ENCODE measurements at regions not wholly inside any gene's neighbourhood (a gene's known extent, or its start where the extent isn't known, plus 50 kb on each side); places are given as distances from the start of the nearest gene placed in this dataset.

GRCh38 chr4:14241574-14241973 lies 614.0 kb upstream of the BOD1L1 start:
- no peaks in the 10 kb centered on the region for H3K27me3 ChIP-seq
- H3K4me3 ChIP-seq, result no peak overlapping the region
- H3K27ac ChIP-seq, result no peak overlapping the region
- H3K9me3 ChIP-seq (replicated peaks in 1 of 11), result peaks cover 0 to 4% (median 0%) of the 10 kb centered on the region in 11 experiments; a peak in 2 of 22 replicates
- TF ChIP-seq Cebpa-rat (IDR thresholded peaks at IDR 0.05), result peak in 5 of 11 experiments; percentile 14 to 75 (median 37); a peak in 5 of 22 replicates
- H3K4me1 ChIP-seq, result no peaks in the 10 kb centered on the region
- no peak overlapping the region for H3K4me2 ChIP-seq
- no peak overlapping the region for H3K9ac ChIP-seq
- H4K20me1 ChIP-seq, result no peaks in the 10 kb centered on the region
- no peaks in the 10 kb centered on the region for H3K36me3 ChIP-seq

GRCh38 chr4:14247767-14248166 lies 620.2 kb upstream of the BOD1L1 start:
- no peaks in the 10 kb centered on the region for H3K4me1 ChIP-seq
- no peaks in the 10 kb centered on the region for H3K36me3 ChIP-seq
- no peaks in the 10 kb centered on the region for H3K27me3 ChIP-seq
- no peaks in the 10 kb centered on the region for H4K20me1 ChIP-seq
- no peak for TF ChIP-seq Cebpa-rat (IDR thresholded peaks at IDR 0.05)
- no peak overlapping the region for H3K27ac ChIP-seq
- no peak overlapping the region for H3K4me2 ChIP-seq
- H3K4me3 ChIP-seq, result no peak overlapping the region
- peaks cover 0 to 5% (median 0%) of the 10 kb centered on the region in 11 experiments; a peak in 4 of 22 replicates for H3K9me3 ChIP-seq (replicated peaks in 1 of 11)
- no peak overlapping the region for H3K9ac ChIP-seq

- TF ChIP-seq Cebpa-rat (IDR thresholded peaks at IDR 0.05), result no peak
Observed at GRCh38 chr4:14249226-14249625, 621.7 kb upstream of the BOD1L1 start.

GRCh38 chr4:14254252-14254651 lies 626.7 kb upstream of the BOD1L1 start:
- Histone ChIP-seq H3K4me3 (no peak overlapping the region), H3K9me3 (replicated peaks in 1 of 11) (peaks cover 0 to 7% (median 0%) of the 10 kb centered on the region in 11 experiments; a peak in 4 of 22 replicates), H3K27me3 (no peaks in the 10 kb centered on the region), H3K27ac (no peak overlapping the region), H3K9ac (no peak overlapping the region), H3K4me2 (no peak overlapping the region; a peak in 1 of 22 replicates), H4K20me1 (no peaks in the 10 kb centered on the region), H3K36me3 (no peaks in the 10 kb centered on the region), H3K4me1 (peaks cover 0 to 10% (median 4%) of the 10 kb centered on the region in 10 experiments; a peak in 5 of 20 replicates)
- TF ChIP-seq Cebpa-rat (IDR thresholded peaks at IDR 0.05), result no peak

More at GRCh38 chr4:14249226-14249625, 621.7 kb upstream of the BOD1L1 start:
- no peaks in the 10 kb centered on the region for H3K27me3 ChIP-seq
- H3K9me3 ChIP-seq (replicated peaks in 1 of 11), result peaks cover 0 to 7% (median 0%) of the 10 kb centered on the region in 11 experiments; a peak in 4 of 22 replicates
- H3K4me2 ChIP-seq, result no peak overlapping the region
- H4K20me1 ChIP-seq, result no peaks in the 10 kb centered on the region
- 0 out of 20 replicates have a peak, but pooled peaks cover 0 to under 1% (median 0%) of the 10 kb centered on the region in 10 experiments for H3K4me1 ChIP-seq
- no peak overlapping the region for H3K27ac ChIP-seq
- no peak overlapping the region for H3K9ac ChIP-seq
- H3K4me3 ChIP-seq, result no peak overlapping the region
- no peaks in the 10 kb centered on the region for H3K36me3 ChIP-seq

GRCh38 chr4:14254926-14255325 lies 627.4 kb upstream of the BOD1L1 start:
- Histone ChIP-seq H3K27me3 (no peaks in the 10 kb centered on the region), H3K9me3 (replicated peaks in 1 of 11) (peaks cover 0 to 7% (median 0%) of the 10 kb centered on the region in 11 experiments; a peak in 4 of 22 replicates), H3K4me3 (no peak overlapping the region), H3K4me1 (peaks cover 0 to 10% (median 4%) of the 10 kb centered on the region in 10 experiments; a peak in 5 of 20 replicates), H3K27ac (no peak overlapping the region), H3K9ac (no peak overlapping the region), H3K36me3 (no peaks in the 10 kb centered on the region), H3K4me2 (peak overlapping the region in 6 of 11 experiments; percentile 10 to 33 (median 16); a peak in 6 of 22 replicates), H4K20me1 (no peaks in the 10 kb centered on the region)
- TF ChIP-seq Cebpa-rat (IDR thresholded peaks at IDR 0.05), result no peak

- no peak for TF ChIP-seq Cebpa-rat (IDR thresholded peaks at IDR 0.05)
- Histone ChIP-seq H4K20me1 (no peaks in the 10 kb centered on the region), H3K36me3 (no peaks in the 10 kb centered on the region), H3K4me1 (peaks cover 0 to 10% (median 4%) of the 10 kb centered on the region in 10 experiments; a peak in 5 of 20 replicates), H3K4me2 (no peak overlapping the region), H3K9ac (no peak overlapping the region), H3K27me3 (no peaks in the 10 kb centered on the region), H3K27ac (no peak overlapping the region), H3K9me3 (replicated peaks in 1 of 11) (peaks cover 0 to 3% (median 0%) of the 10 kb centered on the region in 11 experiments; a peak in 4 of 22 replicates), H3K4me3 (no peak overlapping the region)
Observed at GRCh38 chr4:14257903-14258302, 630.4 kb upstream of the BOD1L1 start.

- Histone ChIP-seq H4K20me1 (no peaks in the 10 kb centered on the region), H3K27ac (no peak overlapping the region), H3K36me3 (no peaks in the 10 kb centered on the region), H3K9ac (no peak overlapping the region), H3K27me3 (no peaks in the 10 kb centered on the region), H3K4me2 (no peak overlapping the region), H3K4me3 (no peak overlapping the region), H3K9me3 (replicated peaks in 1 of 11) (peaks cover 0 to 9% (median 0%) of the 10 kb centered on the region in 11 experiments; a peak in 3 of 22 replicates), H3K4me1 (peaks cover 0 to 4% (median 2%) of the 10 kb centered on the region in 10 experiments; a peak in 5 of 20 replicates)
- TF ChIP-seq Cebpa-rat (IDR thresholded peaks at IDR 0.05), result no peak
Observed at GRCh38 chr4:14259936-14260335, 632.4 kb upstream of the BOD1L1 start.

- Histone ChIP-seq H3K27ac (no peak overlapping the region), H3K9ac (no peak overlapping the region), H3K4me3 (no peak overlapping the region), H4K20me1 (no peaks in the 10 kb centered on the region), H3K4me1 (no peaks in the 10 kb centered on the region), H3K36me3 (no peaks in the 10 kb centered on the region), H3K27me3 (no peaks in the 10 kb centered on the region), H3K9me3 (replicated peaks in 1 of 11) (peaks cover 0 to 9% (median 0%) of the 10 kb centered on the region in 11 experiments; a peak in 4 of 22 replicates), H3K4me2 (no peak overlapping the region)
- TF ChIP-seq Cebpa-rat (IDR thresholded peaks at IDR 0.05), result no peak
Observed at GRCh38 chr4:14260591-14260990, 633.1 kb upstream of the BOD1L1 start.

GRCh38 chr4:14262221-14262620 lies 634.7 kb upstream of the BOD1L1 start:
- H3K27ac ChIP-seq, result no peak overlapping the region
- no peaks in the 10 kb centered on the region for H3K27me3 ChIP-seq
- no peaks in the 10 kb centered on the region for H4K20me1 ChIP-seq
- no peak overlapping the region for H3K4me3 ChIP-seq
- no peak overlapping the region for H3K9ac ChIP-seq
- H3K36me3 ChIP-seq, result no peaks in the 10 kb centered on the region
- no peak for TF ChIP-seq Cebpa-rat (IDR thresholded peaks at IDR 0.05)
- H3K4me1 ChIP-seq, result no peaks in the 10 kb centered on the region
- peaks cover 0 to 9% (median 0%) of the 10 kb centered on the region in 11 experiments; a peak in 4 of 22 replicates for H3K9me3 ChIP-seq (replicated peaks in 1 of 11)
- H3K4me2 ChIP-seq, result no peak overlapping the region

- Histone ChIP-seq H3K27ac (no peak overlapping the region), H3K9me3 (replicated peaks in 1 of 11) (peaks cover 0 to 14% (median 0%) of the 10 kb centered on the region in 11 experiments; a peak in 4 of 22 replicates), H3K4me2 (no peak overlapping the region), H3K27me3 (no peaks in the 10 kb centered on the region), H3K4me3 (no peak overlapping the region), H3K4me1 (peaks cover 9 to 12% (median 11%) of the 10 kb centered on the region in 10 experiments), H4K20me1 (no peaks in the 10 kb centered on the region), H3K9ac (no peak overlapping the region), H3K36me3 (no peaks in the 10 kb centered on the region)
- TF ChIP-seq Cebpa-rat (IDR thresholded peaks at IDR 0.05), result no peak
Observed at GRCh38 chr4:14264437-14264836, 636.9 kb upstream of the BOD1L1 start.

All from BLaER1 treated with 17β-estradiol and CSF1 and Interleukin-3, amounts not matched to agents 10 nM and 100 nM (cell line).